OCI-M1 (cell line): ENCODE measurements at regions not wholly inside any gene's neighbourhood (a gene's known extent, or its start where the extent isn't known, plus 50 kb on each side); places are given as distances from the start of the nearest gene placed in this dataset.

Experiments
- DNase-seq: peaks from one replicate; lab custom pipeline; 2025; lab: John Stamatoyannopoulos, UW

GRCh38 chr16:26189536-26189935 is 497.8 kb downstream of the HS3ST4 start:
- no peak for DNase-seq

GRCh38 chr16:26194526-26194925 is 502.8 kb downstream of the HS3ST4 start:
- no peak for DNase-seq

GRCh38 chr16:26195225-26195624 is 503.5 kb downstream of the HS3ST4 start:
- no peak for DNase-seq

- no peak for DNase-seq
These were observed 504.6 kb downstream of the HS3ST4 start for GRCh38 chr16:26196310-26196709.

GRCh38 chr16:26196802-26197201 is 505.0 kb downstream of the HS3ST4 start:
- DNase-seq: no peak

GRCh38 chr16:26197707-26198106 is 505.9 kb downstream of the HS3ST4 start:
- DNase-seq: no peak

- no peak for DNase-seq
These were observed 506.5 kb downstream of the HS3ST4 start for GRCh38 chr16:26198221-26198620.

- DNase-seq: no peak
These were observed 512.4 kb downstream of the HS3ST4 start for GRCh38 chr16:26204138-26204537.

- no peak for DNase-seq
These were observed 519.8 kb downstream of the HS3ST4 start for GRCh38 chr16:26211542-26211941.

GRCh38 chr16:26212599-26212998 is 520.8 kb downstream of the HS3ST4 start:
- DNase-seq: no peak

GRCh38 chr16:26214581-26215174 is 522.9 kb downstream of the HS3ST4 start:
- DNase-seq: no peak

GRCh38 chr16:26220894-26221293 is 529.1 kb downstream of the HS3ST4 start:
- DNase-seq: no peak

- DNase-seq: no peak
These were observed 539.9 kb downstream of the HS3ST4 start for GRCh38 chr16:26231647-26232046.

GRCh38 chr16:26240807-26241206 is 549.0 kb downstream of the HS3ST4 start:
- no peak for DNase-seq

GRCh38 chr16:26247063-26247462 is 555.3 kb downstream of the HS3ST4 start:
- no peak for DNase-seq

- no peak for DNase-seq
These were observed 560.8 kb downstream of the HS3ST4 start for GRCh38 chr16:26252598-26252997.

- DNase-seq: no peak
These were observed 569.9 kb downstream of the HS3ST4 start for GRCh38 chr16:26261621-26262020.

GRCh38 chr16:26263406-26263805 is 571.6 kb downstream of the HS3ST4 start:
- DNase-seq: peak; percentile 6

- no peak for DNase-seq
These were observed 575.9 kb downstream of the HS3ST4 start for GRCh38 chr16:26267641-26268040.

GRCh38 chr16:26269673-26270072 is 577.9 kb downstream of the HS3ST4 start:
- no peak for DNase-seq

GRCh38 chr16:26273607-26274006 is 581.8 kb downstream of the HS3ST4 start:
- DNase-seq: no peak

GRCh38 chr16:26275021-26275590 is 583.3 kb downstream of the HS3ST4 start:
- no peak for DNase-seq

- DNase-seq: peak; percentile 1
These were observed 584.5 kb downstream of the HS3ST4 start for GRCh38 chr16:26276289-26276688.
